ENCODE measurements at regions not wholly inside any gene's neighbourhood (a gene's known extent, or its start where the extent isn't known, plus 50 kb on each side); places are given as distances from the start of the nearest gene placed in this dataset.

- no peak for DNase-seq (ENCODE audit: low read depth)
These were observed 70.8 kb upstream of the FAM204A start for GRCh38 chr10:118412932-118413331.

- DNase-seq (ENCODE audit: low read depth), result no peak
These were observed 70.1 kb upstream of the FAM204A start for GRCh38 chr10:118412132-118412760.

- no peak for DNase-seq (ENCODE audit: low read depth)
These were observed 67.2 kb upstream of the FAM204A start for GRCh38 chr10:118409295-118409694.

- DNase-seq (ENCODE audit: low read depth), result no peak
These were observed 66.1 kb upstream of the FAM204A start for GRCh38 chr10:118408181-118408580.

- DNase-seq (ENCODE audit: low read depth), result no peak
These were observed 65.7 kb upstream of the FAM204A start for GRCh38 chr10:118407777-118408176.

- no peak for DNase-seq (ENCODE audit: low read depth)
These were observed 64.9 kb upstream of the FAM204A start for GRCh38 chr10:118407026-118407425.

GRCh38 chr10:118405928-118406327 lies 63.8 kb upstream of the FAM204A start:
- DNase-seq (ENCODE audit: low read depth), result no peak

- DNase-seq (ENCODE audit: low read depth), result no peak
These were observed 61.8 kb upstream of the FAM204A start for GRCh38 chr10:118403967-118404366.

GRCh38 chr10:118401708-118402193 lies 59.6 kb upstream of the FAM204A start:
- no peak for DNase-seq (ENCODE audit: low read depth)

GRCh38 chr10:118397391-118397790 lies 55.3 kb upstream of the FAM204A start:
- no peak for DNase-seq (ENCODE audit: low read depth)

- DNase-seq (ENCODE audit: low read depth), result no peak
These were observed 53.8 kb upstream of the FAM204A start for GRCh38 chr10:118395947-118396346.

GRCh38 chr10:118394301-118395200 lies 52.4 kb upstream of the FAM204A start:
- no peak for DNase-seq (ENCODE audit: low read depth)

GRCh38 chr10:118392761-118393160 lies 50.6 kb upstream of the FAM204A start:
- DNase-seq (ENCODE audit: low read depth), result no peak
